SK-N-SH (cell line): ENCODE measurements at regions not wholly inside any gene's neighbourhood (a gene's known extent, or its start where the extent isn't known, plus 50 kb on each side); places are given as distances from the start of the nearest gene placed in this dataset.

Experiments used
- CTCF ChIA-PET: fragments of 300-600, 350-600 bp; formaldehyde crosslinking; extraction: SDS; loops from one replicate; lab custom pipeline; 2021; lab: Yijun Ruan, JAX
- POLR2A ChIA-PET: fragments of 350-600 bp; sonication (Branson Sonifier 250); formaldehyde crosslinking; extraction: SDS; loops from one replicate; lab custom pipeline; 2020; ENCODE audit warnings: antibody characterized with exemption, inconsistent platforms; lab: Yijun Ruan, JAX
- DNase-seq: peaks from one replicate; pipeline ENCODE4 v3.0.0; 2012
- H2AFZ ChIP-seq: fragments of 200-600 bp; sonication (generic); 2 replicates; pipeline ENCODE4 v1.8.1; 2016; ENCODE audit warnings: antibody characterized with exemption, mild to moderate bottlenecking, low read depth
- H3F3A ChIP-seq: fragments of 200-600 bp; sonication (generic); replicated peaks from 2 replicates; pipeline ENCODE3; 2016; ENCODE audit warnings: antibody characterized with exemption, mild to moderate bottlenecking; ENCODE audit not compliant: insufficient read depth
- H3K27ac ChIP-seq, 2 experiments: fragments of 200-500 bp in 1 of 2; fragments of 200-600 bp in 1 of 2; sonication (Bioruptor generic) in 1 of 2; sonication (generic), shearing (Covaris generic) in 1 of 2; 2 replicates each; pipeline versions ENCODE4 v1.5.1 to v1.6.1; 2014 to 2016; ENCODE audit warnings: low read depth in 2 of 2, inconsistent platforms in 1 of 2, low read length in 1 of 2, mild to moderate bottlenecking in 1 of 2, mixed read lengths in 1 of 2
- H3K27me3 ChIP-seq: fragments of 200-600 bp; sonication (generic), shearing (Covaris generic); 2 replicates; pipeline ENCODE4 v1.6.1; 2016; ENCODE audit warnings: mixed run types; ENCODE audit not compliant: insufficient read depth
- H3K36me3 ChIP-seq, 2 experiments: fragments of 200-500 bp in 1 of 2; fragments of 200-600 bp in 1 of 2; sonication (Bioruptor generic) in 1 of 2; sonication (generic) in 1 of 2; replicated peaks in 1 of 2; 2 replicates each; pipeline versions ENCODE3 to v1.5.1; 2014 to 2016; ENCODE audit warnings: low read length in 1 of 2, mild to moderate bottlenecking in 1 of 2; ENCODE audit not compliant: insufficient read depth in 2 of 2, control insufficient read depth in 1 of 2
- H3K4me1 ChIP-seq, 2 experiments: fragments of 200-500 bp in 1 of 2; fragments of 200-600 bp in 1 of 2; sonication (Bioruptor generic) in 1 of 2; sonication (generic), shearing (Covaris generic) in 1 of 2; 2 replicates each; pipeline versions ENCODE4 v1.5.1 to v1.6.1; 2014 to 2016; ENCODE audit warnings: low read depth in 1 of 2, low read length in 1 of 2, mixed run types in 1 of 2; ENCODE audit not compliant: insufficient read depth in 2 of 2, control insufficient read depth in 1 of 2
- H3K4me2 ChIP-seq: fragments of 200-600 bp; sonication (generic), shearing (Covaris generic); 2 replicates; pipeline ENCODE4 v1.6.1; 2017; ENCODE audit warnings: mixed run types
- H3K4me3 ChIP-seq, 2 experiments: fragments of 200-500 bp in 1 of 2; fragments of 200-600 bp in 1 of 2; sonication (Bioruptor generic) in 1 of 2; sonication (generic), shearing (Covaris generic) in 1 of 2; 2 replicates each; pipeline versions ENCODE4 v1.5.1 to v1.8.1; 2014 to 2016; ENCODE audit warnings: low read depth in 2 of 2, inconsistent platforms in 1 of 2, low read length in 1 of 2, mild to moderate bottlenecking in 1 of 2, mixed read lengths in 1 of 2, moderate library complexity in 1 of 2
- H3K79me2 ChIP-seq: fragments of 200-600 bp; sonication (generic); 2 replicates; pipeline ENCODE4 v1.8.1; 2017; ENCODE audit warnings: mild to moderate bottlenecking; ENCODE audit not compliant: insufficient read depth
- H3K9ac ChIP-seq: fragments of 200-600 bp; sonication (generic); 2 replicates; pipeline ENCODE4 v1.6.1; 2017; ENCODE audit warnings: mixed run types
- H3K9me2 ChIP-seq: fragments of 200-600 bp; sonication (generic); 2 replicates; pipeline ENCODE4 v1.6.1; 2017; ENCODE audit warnings: mixed run types
- H3K9me3 ChIP-seq: fragments of 200-600 bp; sonication (generic); 2 replicates; pipeline ENCODE4 v1.6.1; 2017; ENCODE audit warnings: mixed run types, mild to moderate bottlenecking, moderate library complexity
- H4K20me1 ChIP-seq: fragments of 200-600 bp; sonication (generic); 2 replicates; pipeline ENCODE4 v1.6.1; 2017; ENCODE audit warnings: mild to moderate bottlenecking, mixed run types; ENCODE audit not compliant: insufficient read depth
- CHD2 ChIP-seq: fragments of 150-350 bp; IDR thresholded peaks from 2 replicates; pipeline ENCODE4 v1.6.1; 2018; ENCODE audit warnings: low read length; ENCODE audit not compliant: partially characterized antibody
- CTCF ChIP-seq: fragments of 200-600 bp; sonication (generic); IDR thresholded peaks from 2 replicates; pipeline ENCODE4 v1.6.1; 2017; ENCODE audit warnings: antibody characterized with exemption, mild to moderate bottlenecking, moderate library complexity
- GABPA ChIP-seq: IDR thresholded peaks from 2 replicates; pipeline ENCODE4 v1.4.0; 2012; ENCODE audit warnings: low read depth, mild to moderate bottlenecking
- JUND ChIP-seq: IDR thresholded peaks from 2 replicates; pipeline ENCODE4 v1.4.0; 2012
- TAF1 ChIP-seq: IDR thresholded peaks from 2 replicates; pipeline ENCODE4 v1.6.1; 2012; ENCODE audit warnings: low read depth, mild to moderate bottlenecking, low read length, moderate library complexity, borderline replicate concordance
- TCF12 ChIP-seq: IDR thresholded peaks from 2 replicates; pipeline ENCODE4 v1.4.0; 2012
- USF2 ChIP-seq: fragments of 150-350 bp; IDR thresholded peaks from 2 replicates; pipeline ENCODE4 v1.6.1; 2017; ENCODE audit warnings: antibody characterized with exemption, low read length, low read depth, borderline replicate concordance
- WGBS: methylation state at CpG from one replicate; pipeline ENCODE4 v1.1.6; 2017; ENCODE audit warnings: low lambda C conversion rate; 5-methylcytosine and 5-hydroxymethylcytosine counted together

- Histone ChIP-seq H3K27ac (no peak overlapping the region), H3K27me3 (peaks cover 29% of the 10 kb centered on the region), H3K4me1 (no peaks in the 10 kb centered on the region), H3K36me3 (no peaks in the 10 kb centered on the region), H3K9me3 (no peaks in the 10 kb centered on the region), H3K9ac (no peak overlapping the region), H3K79me2 (no peaks in the 10 kb centered on the region), H3F3A (no peaks in the 10 kb centered on the region), H3K4me3 (no peak overlapping the region), H3K4me2 (no peak overlapping the region), H3K9me2 (no peaks in the 10 kb centered on the region), H4K20me1 (no peaks in the 10 kb centered on the region), H2AFZ (no peak overlapping the region)
- WGBS, result 23% methylated on average over 11 of the region's 26 CpGs
- CTCF ChIA-PET, result no interaction called here
- TF ChIP-seq CTCF, result no peak
- DNase-seq, result no peak
- POLR2A ChIA-PET, result no interaction called here
Measured at GRCh38 chr1:38291906-38292521, 245.4 kb upstream of the POU3F1 start.

GRCh38 chr1:38291336-38291735, 244.7 kb upstream of the POU3F1 start:
- TF ChIP-seq USF2 (no peak), JUND (no peak), TCF12 (no peak), GABPA (no peak), CHD2 (no peak)
- Histone ChIP-seq H3K4me2 (no peak overlapping the region), H4K20me1 (no peaks in the 10 kb centered on the region), H3K9me2 (no peaks in the 10 kb centered on the region), H3K4me3 (no peak overlapping the region), H3K27me3 (peaks cover 28% of the 10 kb centered on the region), H2AFZ (no peak overlapping the region), H3F3A (no peaks in the 10 kb centered on the region), H3K36me3 (no peaks in the 10 kb centered on the region), H3K4me1 (no peaks in the 10 kb centered on the region), H3K79me2 (no peaks in the 10 kb centered on the region), H3K9me3 (no peaks in the 10 kb centered on the region), H3K27ac (no peak overlapping the region), H3K9ac (no peak overlapping the region)
- ChIA-PET POLR2A (no interaction called here), CTCF (no interaction called here)
- DNase-seq, result no peak
- 6% methylated on average over 3 of the region's 3 CpGs for WGBS

DNA sequence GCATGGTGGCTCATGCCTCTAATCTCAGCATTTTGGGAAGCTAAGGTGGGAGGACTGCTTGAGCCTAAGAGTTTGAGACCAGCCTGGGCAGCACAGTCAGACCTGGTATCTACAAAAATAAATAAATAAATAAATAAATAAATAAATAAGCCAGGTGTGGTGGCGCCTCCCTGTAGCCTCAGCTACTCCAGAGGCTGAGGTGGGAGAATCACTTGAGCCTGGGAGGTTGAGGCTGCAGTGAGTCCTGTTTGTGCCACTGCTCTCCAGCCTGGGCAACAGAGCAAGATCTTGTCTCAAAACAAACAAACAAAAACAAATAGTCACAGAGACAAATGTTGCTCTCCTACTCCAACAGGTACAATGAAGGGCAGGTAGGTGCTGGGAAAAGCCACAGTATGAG, 242.4 kb upstream of the POU3F1 start:
- H3K9ac ChIP-seq, result no peak overlapping the region
- no peak for DNase-seq
- no peaks in the 10 kb centered on the region for H3F3A ChIP-seq
- H3K27me3 ChIP-seq, result peaks cover 22% of the 10 kb centered on the region
- CTCF ChIA-PET, result no interaction called here
- no peak overlapping the region for H3K4me2 ChIP-seq
- no peaks in the 10 kb centered on the region for H4K20me1 ChIP-seq
- no peaks in the 10 kb centered on the region for H3K9me3 ChIP-seq
- H3K4me1 ChIP-seq, result no peaks in the 10 kb centered on the region
- no peak for TF ChIP-seq TAF1
- TF ChIP-seq, all 33 proteins: peak for 0
- 4% methylated on average over 1 of the region's 1 CpG for WGBS
- H3K36me3 ChIP-seq, result no peaks in the 10 kb centered on the region
- no peak overlapping the region for H2AFZ ChIP-seq
- no peaks in the 10 kb centered on the region for H3K79me2 ChIP-seq
- no peaks in the 10 kb centered on the region for H3K9me2 ChIP-seq
- H3K27ac ChIP-seq, result no peak overlapping the region
- no peak overlapping the region for H3K4me3 ChIP-seq
- POLR2A ChIA-PET, result no interaction called here
